Inflammatory macrophage treated with lipopolysaccharide for 4 hours (primary cell): ENCODE measurements at regions not wholly inside any gene's neighbourhood (a gene's known extent, or its start where the extent isn't known, plus 50 kb on each side); places are given as distances from the start of the nearest gene placed in this dataset.

ENCODE experiments used
- DNase-seq: peaks from one replicate; pipeline ENCODE4 v3.0.0-alpha.2; 2020

DNA sequence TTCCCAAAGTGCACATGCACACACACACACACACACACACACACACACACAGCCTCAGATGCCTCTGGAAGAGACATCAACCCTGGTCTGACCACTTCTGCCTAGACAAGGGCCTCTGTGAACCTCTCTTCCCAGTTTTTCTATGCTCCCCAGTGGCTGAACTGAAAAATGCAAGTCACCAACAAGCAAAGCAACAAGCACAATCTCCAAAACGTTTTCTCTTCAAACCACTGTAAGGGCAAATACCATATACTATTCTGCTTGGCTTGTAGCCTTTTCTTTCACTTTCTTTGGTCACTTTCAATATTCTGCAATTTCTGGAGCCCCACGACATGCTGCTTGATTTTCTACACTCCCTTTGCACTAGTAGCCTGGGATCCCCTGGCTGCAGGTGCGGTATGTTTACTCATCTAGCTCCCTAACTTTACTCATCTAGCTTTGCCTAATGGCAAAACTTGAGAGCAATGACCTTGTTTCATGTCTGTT lies 121.4 kb upstream of the DST start:
- peak; percentile 36 for DNase-seq

DNA sequence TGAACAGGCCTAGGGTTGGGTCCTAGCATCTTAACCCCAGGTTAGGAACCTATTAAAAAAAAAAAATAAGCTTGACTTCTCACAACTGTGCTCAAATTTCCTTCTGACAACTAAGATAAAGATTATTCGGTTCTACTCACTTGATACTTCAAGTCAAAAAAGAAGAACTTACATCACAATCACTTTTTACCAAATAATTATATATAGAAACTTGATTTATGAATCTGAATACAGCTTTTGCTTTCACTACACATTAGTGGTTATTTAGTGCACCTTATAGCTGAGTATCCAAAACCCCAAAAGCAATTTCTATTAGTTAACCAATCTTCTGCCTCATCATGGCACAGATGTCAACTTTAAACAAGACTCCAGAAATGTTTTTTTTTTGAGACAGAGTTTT lies 119.0 kb upstream of the DST start:
- DNase-seq: no peak

DNA sequence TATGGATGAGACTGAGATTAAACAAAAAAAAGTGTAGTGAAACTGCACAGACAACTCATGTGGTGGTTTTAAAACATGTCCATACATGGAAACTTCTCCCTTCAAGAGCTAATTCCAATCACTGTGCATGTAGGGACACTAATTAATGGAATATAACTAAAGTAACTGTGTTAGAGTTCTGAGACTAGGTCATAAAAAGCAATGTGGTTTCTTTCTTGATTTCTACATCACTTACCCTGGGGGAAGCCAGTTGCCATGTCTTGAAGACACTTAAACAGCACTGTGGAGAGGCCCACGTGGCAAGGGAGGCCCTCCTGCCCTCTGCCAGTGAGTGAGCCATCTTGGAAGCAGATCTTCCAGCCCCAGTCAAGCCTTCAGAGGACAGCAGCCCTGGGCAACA lies 118.2 kb upstream of the DST start:
- DNase-seq: no peak

DNA sequence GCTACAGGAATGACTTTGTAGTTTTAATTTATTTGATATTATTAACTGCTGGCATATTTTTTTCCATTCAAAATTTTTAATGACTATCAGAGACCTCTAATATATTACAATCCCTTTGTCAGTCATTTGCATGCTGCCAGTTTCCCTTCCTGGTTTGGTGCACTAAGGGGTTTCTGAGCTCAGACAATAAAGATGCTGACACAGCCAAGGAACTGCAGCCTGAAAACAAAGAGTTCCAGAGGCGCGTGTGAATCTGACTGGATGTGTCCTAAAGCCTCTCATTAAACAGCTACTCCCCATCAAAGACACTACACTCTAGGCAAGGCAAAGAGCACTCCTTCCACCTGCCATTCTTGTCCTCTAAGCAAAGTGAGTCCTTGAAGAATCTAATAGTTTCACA lies 116.8 kb upstream of the DST start:
- peak; percentile 52 for DNase-seq

DNA sequence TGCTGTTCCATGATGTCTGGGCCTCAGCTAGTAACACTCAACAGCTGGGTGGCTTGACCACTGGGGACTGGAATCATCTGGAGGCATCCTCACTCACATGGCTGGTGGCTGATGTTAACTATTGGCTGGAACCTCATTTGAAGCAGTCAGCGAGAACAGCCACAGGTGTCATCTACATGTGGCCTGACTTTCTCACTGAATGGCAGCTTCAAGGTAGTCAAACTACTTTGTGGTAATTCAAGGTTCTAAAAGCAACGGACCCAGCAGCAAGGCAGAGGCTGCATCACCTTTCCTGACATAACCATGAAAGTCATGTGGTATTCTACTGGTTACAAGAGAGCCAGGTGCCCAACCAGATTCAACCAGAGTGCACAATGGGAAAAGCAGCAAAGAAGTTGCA lies 115.9 kb upstream of the DST start:
- DNase-seq: no peak

DNA sequence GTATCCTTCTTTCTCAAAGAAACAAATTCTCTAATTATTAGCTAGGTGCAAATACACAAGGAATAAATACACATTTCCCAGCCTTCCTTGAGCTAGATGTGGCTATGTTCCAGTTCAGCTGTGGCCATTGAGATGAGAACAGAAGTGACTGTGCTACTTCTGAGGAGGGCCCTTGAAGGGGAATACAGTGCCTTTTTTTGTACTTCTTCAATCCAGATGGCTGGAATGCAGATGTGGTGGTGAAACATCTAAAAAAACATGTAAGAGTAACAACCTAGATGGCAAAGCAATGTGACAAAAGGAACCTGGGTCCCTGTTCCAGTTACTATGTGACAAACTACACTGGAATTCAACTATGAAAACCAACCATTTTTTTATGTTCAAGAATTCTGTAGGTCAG lies 115.4 kb upstream of the DST start:
- no peak for DNase-seq

DNA sequence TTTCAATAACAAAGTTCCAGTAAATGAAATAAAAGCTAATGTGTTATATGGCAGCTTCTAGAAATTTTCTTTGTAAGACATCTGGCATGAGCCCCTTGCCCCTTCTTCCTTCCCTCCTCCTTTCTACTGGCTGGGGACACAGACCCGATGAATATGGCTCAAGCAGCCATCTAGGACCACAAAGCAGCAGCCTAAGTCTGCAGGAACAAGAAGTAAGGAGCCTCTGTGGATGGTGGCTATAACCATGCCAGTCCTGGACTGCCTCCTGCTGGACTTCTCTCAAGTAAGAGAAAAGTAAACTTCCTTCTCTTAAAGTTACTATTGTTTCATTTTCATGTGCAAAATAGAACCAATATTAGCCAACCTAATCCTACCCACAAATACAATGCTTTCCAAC lies 114.9 kb upstream of the DST start:
- peak; percentile 78 for DNase-seq

DNA sequence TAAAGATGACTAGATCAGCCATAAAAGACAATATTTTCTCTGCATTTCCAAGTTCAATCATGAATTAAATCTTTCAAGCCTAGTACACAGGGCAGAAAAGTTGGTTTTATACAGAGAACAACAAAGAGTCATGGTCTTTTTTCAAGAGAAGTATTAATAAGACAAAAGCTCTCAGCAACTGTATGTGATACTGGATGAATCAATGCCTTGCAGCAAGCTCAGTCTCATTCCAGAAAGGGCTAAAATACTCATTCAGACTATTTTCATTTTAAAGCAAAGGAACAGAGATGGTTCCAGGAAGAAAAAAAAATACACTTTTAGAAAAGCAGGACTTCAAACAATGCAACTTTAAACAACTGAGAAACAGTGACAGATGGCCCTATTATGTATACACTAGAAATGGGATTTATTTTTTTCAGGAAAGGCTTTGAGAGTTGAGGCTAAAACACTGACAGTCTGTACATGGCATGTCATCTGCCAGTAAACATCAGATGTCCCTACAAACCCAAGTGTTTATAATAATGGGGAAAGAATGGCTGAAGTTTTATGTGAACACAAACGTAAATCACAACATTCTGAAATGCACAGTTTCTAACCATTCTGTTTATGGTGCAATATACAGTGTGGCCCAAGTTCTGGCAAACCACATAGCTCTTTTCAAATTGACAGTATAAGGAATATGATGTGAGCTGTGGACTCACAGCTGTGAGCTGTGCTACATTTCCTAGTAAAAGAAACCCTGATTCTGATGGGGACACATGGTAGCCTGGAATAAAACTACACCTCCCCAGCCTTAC lies 114.3 kb upstream of the DST start:
- DNase-seq: no peak

DNA sequence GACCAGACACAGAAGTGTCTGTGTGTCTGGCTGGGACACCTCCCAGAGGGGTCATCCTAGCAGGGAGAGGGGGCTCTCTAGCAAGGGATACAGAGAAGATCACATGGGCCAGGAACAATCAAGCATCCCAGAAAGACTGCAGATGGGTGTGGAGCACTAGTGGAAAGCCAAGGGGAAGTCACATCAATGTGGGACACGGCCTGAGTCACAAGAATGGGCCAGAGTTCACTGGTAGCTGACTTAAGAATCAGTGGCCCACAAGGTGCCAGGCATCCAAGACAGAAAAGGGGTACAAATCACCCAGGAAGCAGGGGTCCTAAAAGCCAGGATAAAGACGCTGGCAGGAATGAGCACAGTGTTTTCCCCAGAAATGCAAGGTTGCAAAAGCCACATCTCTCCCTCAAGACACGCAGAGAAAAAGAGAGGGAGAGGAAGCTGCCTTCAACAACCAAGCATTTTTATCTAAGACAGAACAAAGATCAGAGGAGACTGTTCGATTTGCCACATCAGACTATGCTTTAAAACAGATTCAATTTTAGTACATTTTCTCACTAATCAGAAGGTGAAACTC lies 113.6 kb upstream of the DST start:
- DNase-seq: peak; percentile 47

DNA sequence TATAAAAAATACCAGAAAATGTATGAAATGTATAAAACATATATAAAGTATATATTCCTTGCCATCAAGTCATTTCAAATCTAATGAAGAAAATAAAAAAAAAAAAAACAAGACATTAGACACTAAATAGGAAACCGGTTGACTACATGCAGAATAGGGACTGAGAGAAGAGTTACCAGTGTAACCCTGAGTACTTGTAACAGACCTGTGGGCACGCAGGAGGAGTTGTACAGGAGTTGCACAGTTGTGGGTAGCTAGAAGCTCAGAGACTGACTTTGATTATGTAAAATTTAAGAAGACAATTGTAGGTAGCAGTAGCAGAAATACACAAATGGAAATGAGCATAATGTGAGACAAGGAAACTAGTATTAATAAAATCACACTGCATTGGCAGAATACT lies 112.4 kb upstream of the DST start:
- DNase-seq: no peak

DNA sequence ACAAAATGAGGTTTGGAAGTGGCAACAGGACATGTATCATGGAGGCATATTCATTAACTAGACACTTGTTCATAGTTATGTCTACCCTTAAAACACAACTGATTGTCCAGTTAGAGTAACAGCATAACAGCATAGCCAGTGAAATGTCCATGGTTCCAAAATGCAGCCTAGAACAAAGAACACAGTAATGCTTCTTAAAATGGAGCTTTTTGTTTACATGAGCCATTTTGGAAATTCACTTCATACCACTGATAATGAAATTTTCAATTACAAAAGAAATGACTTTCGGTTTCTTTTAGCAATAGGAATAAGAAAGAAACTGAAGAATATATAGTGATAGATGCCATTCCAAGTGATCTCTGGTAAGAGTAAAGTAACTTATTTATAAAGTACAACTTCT lies 111.1 kb upstream of the DST start:
- DNase-seq: peak; percentile 58

DNA sequence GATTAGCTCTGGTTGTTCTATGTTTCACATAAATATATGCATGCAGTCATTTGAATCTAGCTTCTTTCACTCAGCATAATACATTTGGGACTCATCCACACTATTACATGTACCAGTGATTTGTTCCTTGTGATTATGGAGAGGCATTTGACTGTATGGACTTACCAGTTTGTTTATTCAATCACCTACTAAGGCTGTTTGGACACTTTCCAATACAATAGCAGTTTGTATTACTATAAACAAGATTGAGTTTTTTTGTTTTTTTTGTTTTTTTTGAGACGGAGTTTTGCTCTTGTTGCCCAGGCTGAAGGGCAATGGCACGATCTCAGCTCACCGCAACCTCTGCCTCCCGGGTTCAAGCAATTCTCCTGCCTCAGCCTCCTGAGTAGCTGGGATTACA lies 109.8 kb upstream of the DST start:
- DNase-seq: no peak

DNA sequence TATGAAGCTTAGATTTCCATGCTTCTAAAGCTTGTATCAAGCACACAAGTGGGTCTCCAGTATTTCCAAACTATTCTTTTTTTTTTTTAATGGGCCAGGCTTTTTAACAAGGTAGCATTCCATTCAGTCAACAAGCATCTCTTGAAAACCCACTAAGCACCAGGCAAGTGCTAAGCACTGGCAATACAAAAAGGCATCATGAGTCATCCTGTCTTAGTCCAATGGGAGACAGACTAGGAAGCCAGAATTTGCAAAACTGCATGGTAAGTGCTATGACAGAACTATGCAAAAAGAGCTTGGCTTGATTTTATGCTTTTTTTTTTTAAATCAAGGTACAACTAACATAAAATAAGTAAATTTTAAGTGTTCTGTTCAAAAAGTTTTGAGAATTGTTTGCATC lies 109.3 kb upstream of the DST start:
- DNase-seq: peak; percentile 7

DNA sequence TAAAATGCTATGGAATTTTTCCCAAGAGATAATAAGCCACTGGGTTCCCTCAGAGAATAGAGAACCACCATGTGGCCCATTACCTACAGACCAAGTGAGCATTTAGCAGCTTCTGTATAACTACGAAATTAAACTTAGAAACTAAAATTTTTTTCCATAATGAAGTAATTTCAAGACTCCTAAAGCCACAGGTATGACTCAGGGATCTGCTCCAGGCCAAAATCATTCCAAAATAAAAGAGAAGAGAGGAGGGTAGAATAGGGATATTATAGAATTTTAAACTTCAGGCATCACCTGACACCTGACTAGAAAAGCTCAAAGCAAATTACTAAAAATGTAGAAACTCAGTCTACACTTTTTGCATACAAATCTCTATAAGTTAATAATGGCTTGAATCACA lies 108.9 kb upstream of the DST start:
- DNase-seq: no peak

DNA sequence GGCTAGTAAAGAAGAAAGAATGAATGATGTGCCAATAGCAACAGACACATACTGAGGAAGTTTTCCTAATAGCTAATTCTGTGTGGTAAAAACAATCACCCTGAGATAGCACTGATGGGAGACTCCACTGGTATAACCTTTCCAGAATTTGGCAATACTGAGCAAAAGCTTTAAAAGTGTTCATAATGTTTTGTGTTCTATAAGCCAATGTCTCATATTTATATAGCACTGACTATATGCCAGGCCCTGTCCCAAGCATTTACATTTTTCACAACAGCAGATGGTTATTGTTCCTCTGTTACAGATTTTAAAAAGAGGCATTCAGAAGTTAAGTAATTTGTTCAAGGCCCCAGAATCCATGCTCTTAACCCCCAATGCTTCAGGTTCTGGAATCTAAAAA lies 108.0 kb upstream of the DST start:
- DNase-seq: no peak

DNA sequence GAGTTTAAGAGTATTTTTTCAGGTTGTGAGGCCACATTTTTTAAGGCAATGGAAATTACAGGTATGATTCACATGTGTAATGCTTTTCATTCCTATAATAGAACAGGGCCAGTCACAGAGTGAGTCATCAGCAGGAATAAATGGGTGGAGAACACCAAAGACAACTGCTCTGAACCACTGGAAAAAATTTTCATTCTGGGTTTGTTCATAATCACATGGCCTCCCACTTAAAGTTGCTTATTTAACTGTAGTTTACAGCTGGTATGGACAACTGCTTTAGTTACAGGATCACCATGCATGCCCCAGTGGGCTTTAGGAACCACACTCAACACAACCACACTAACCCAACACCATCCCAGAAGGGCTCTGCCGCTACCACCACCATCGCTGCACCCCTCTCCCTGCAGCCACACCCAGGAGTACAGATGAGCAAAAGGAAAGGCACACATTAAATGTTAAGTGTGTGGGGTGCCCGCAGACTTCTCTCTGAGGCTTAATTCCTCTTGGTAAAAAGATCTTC lies 107.0 kb upstream of the DST start:
- DNase-seq: peak; percentile 34

DNA sequence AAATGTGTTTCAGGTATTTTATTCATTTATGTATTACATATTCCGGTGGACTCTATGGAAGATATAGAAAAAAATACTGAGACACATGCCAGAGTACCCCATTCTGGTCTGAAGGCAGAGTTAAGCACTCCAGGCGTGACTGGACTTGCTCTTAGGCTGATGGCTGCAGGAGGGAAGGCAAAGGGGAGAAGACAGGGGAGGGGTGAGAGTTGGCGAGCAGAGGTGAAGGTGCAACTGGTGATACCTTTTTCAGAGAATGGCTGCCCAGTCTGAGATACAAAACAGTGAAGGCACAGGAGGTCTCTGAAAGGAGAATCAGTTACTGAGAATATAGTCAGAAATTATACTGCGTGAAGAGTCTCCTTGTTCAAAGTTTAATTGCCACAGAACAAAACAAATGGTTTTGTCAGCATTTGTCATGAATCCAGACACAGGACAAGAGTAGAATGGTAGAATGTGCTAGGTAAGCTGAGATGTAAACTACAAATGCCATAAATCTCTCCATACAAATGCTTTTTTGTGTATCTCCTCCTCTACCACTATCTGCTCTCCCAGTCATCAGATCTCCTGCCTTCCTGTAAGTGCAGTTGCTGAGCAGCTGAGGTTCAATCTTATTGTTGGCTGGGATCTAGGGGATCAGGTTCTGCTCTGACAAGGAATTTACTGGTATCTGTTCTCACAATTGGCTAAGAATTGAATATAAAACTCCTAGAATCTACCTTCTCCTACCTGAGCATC lies 104.2 kb upstream of the DST start:
- DNase-seq: no peak

DNA sequence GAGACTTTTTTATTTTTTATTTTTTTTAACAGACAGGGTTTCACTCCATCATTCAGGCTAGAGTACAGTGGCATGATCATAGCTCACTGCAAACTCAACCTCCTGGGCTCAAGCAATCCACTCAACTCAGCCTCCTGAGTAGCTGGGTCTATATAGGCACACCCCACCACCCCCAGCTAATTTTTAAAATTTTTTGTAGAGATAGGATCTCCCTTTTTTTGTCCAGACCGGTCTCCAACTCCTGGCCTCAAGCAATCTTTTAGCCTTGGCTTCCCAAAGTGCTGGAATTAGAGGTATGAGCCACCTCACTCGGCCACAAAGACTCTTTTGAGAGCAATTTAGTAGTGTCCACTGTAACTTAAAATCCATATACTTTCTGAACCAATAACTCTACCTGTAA lies 103.3 kb upstream of the DST start:
- DNase-seq: no peak

DNA sequence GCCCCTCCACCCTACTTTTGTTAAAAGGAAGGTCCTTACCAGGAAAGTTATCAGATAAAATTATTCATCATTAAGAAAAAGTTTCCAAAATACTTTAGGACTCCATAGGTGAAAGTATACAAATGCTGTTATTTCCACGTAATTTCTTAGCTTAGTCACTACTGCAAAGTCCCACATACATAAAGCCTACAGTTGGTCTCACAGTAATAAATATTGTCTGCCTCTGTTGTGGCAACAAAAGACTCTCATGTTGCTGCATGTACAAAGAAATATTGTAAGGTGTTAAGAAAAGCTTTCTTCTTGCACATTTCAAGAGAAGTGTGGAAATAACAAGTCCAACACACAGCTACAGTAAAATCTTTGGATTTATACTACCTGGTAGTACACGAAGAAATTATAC lies 102.4 kb upstream of the DST start:
- DNase-seq: no peak

DNA sequence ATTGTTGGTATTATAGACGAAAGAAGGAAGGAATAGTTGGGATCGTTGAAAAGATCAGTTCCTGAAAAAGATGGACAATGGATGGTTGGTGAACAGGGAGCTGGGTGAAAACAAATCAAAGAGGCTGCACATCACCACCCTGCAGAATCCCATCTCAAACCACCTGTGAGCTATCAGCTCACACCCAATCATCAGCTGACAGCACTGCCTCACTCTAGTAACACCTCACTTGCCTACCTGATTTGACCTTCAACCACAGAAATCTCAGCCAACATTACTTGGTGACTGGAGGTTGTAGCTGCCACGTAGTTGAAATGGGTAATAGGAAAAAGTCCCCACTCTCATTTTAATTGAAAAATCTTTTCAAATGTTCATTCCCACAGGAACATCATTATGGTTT lies 101.8 kb upstream of the DST start:
- no peak for DNase-seq

DNA sequence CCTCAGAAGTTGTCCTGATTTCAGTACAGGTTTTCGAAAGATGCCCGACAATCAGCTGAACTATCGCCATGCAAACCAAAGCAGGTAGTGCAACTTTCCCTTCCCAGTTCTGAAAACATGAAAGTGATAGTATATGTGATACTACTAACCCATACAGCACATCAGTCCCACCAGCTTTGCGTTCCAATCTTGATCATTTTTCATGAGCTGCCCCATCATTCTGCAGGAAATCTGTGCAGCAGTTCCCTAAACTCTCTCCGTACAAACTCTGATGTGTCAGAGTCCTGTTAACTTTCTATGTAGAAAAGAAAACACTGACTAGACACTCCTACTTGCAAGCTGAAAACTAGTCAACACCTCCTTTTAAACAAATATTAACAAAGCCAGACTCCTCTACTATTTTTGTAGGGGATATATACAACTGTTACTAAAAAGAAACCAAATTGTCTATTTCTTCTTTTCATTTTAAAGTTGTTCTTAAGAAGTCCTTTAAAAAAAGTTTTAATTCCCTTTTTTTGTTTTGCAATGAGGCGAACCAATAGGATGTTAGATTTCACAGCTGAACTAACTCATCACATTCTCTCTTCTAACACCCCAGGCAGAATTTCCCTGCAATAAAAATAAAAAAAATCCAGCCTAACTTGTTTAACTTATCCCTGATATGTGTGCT lies 99.6 kb upstream of the DST start:
- DNase-seq: peak; percentile 79

DNA sequence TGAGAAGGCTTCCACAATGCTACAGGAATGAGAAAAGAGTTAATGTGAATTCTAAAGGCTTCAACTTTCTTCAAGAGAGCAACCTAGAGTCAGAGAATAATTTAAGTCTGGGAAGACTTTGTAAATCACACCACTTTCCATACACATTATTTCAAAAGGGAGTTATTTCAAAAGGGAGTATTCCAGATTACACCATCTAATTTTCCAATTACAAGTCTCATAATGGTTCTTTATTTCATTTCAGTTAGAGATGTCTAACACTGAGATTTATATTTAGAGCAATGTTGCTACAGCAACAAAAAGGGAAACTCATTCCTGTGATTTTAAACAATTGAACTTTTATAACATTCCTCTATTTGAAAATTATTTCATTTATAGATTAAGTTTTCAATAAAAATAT lies 98.8 kb upstream of the DST start:
- DNase-seq: peak; percentile 18
